GM19328 (cell line): ENCODE measurements at regions not wholly inside any gene's neighbourhood (a gene's known extent, or its start where the extent isn't known, plus 50 kb on each side); places are given as distances from the start of the nearest gene placed in this dataset.
"Not testable (repeated sequence)": the region's sequence is repeated elsewhere in the genome, so short reads cannot be mapped to it uniquely, and the experiment has no call there.

Source experiments
- ATAC-seq: cut with Tn5 transposase; IDR thresholded peaks from one replicate; pipeline ENCODE4 v1.9.1; 2021; ENCODE audit warnings: mild to moderate bottlenecking, moderate library complexity; ENCODE audit not compliant: unreplicated experiment

GRCh38 chr13:84816567-84817105 lies 934.4 kb upstream of the SLITRK1 start:
- no peak for ATAC-seq

DNA sequence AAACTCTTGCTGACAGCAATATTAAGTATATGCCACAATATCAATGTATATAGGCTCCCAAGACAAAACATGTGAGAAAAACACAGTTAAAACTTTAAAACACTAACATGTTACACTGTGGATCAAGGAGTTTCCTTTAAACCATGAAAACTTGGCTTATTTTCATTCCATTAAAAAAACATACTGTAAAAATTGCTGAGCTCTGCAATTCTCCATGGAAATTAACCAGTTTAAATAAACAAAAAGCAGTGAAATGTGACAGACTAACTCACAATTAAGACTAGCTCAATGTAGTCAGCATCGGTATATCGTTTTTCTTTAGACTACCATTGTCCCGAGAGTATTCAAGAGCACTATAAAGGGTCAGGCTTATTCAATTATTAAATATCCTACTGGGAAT lies 930.5 kb upstream of the SLITRK1 start:
- ATAC-seq, result no peak

DNA sequence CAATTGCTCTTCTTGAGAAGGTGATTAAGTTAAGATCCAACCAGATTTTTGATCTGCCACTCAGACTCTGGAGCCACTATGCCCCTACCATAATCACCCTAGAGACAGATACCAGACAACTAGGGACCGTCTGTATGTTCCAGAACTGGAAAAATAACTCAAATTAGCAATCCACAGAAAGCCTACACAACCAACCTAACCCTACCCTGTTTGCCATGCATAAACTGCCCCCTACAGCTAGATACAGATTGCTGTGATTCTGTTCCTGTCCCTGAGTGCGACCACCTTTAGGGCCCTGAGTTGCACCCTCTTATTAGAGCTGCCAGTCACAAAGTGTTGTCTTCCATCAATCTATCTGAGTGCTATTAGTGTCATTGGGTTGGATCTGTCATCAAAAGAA lies 929.8 kb upstream of the SLITRK1 start:
- no peak for ATAC-seq

GRCh38 chr13:84810781-84811180 lies 928.5 kb upstream of the SLITRK1 start:
- no peak for ATAC-seq

DNA sequence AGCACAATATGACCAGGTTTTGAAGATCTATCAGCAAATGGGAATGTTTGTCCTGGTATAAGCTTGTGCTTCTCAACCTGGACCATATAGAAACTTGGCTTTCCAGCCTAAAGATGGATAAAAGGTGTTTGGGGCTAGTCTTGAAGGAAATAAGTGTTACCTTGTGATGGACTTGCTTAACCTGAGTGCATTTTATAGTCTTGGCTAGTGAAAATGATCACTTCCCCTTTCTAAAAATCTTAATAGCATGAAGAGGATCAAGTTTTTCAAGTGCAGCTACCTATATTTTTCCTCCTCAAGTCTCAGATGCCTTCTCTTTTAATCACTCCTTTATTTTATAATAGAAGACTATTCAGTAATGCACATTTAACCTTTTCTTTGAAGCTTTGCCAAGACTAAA lies 919.8 kb upstream of the SLITRK1 start:
- ATAC-seq, result no peak

DNA sequence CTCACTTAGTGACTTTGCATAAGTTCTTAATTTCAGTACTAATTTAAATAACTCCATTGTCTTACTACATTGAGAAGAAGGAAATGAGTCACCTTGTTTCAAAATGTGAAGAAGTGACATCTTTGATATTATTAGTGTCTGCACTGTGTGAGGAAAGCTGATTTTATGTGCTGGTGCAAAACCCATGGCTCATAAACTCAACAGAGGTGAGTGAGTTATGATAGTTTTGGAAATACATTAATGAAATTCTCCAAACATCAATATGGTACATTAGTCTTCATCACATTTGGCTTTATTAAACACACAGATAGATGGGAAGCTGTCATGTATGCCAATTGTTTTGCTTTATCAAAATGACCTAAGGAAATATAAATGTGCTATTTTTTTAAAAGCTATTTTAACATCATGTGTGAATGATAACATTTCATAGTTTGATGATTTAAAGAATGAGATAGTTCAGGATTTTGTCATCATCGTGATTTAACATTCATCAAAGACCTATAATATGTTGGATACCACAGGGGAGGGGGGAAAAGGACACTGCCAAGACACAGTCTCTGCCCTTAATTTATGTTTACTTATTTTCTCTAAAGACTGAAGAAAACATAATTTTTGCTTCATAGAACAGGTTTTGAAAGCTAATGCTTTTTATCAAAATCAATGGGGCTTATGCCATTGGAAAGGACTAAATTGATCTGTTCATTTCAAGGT lies 902.3 kb upstream of the SLITRK1 start:
- no peak for ATAC-seq

GRCh38 chr13:84777316-84777715 lies 895.0 kb upstream of the SLITRK1 start:
- no peak for ATAC-seq

DNA sequence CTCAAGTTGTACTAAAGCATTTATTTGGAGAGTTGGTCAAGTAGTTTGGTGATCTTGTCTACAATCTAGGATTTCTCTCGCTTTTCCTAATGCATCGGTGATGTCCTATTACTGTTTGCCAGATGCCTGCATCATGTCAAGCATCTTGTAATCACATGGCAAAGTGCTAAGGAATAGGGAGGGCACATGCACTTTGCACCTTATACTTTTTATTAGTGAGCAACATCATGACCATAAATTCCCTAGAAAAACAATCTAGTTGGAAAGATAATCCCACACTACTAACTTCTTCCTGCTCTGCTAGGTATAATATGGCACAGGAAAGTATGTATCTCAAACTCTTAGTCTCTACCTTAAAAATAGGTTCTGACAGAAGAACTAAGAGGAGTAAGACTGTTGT lies 894.3 kb upstream of the SLITRK1 start:
- no peak for ATAC-seq

GRCh38 chr13:84775920-84776319 lies 893.6 kb upstream of the SLITRK1 start:
- ATAC-seq, result not testable (repeated sequence)

GRCh38 chr13:84774111-84774510 lies 891.8 kb upstream of the SLITRK1 start:
- no peak for ATAC-seq

- no peak for ATAC-seq
Observed at GRCh38 chr13:84760956-84761355, 878.7 kb upstream of the SLITRK1 start.

DNA sequence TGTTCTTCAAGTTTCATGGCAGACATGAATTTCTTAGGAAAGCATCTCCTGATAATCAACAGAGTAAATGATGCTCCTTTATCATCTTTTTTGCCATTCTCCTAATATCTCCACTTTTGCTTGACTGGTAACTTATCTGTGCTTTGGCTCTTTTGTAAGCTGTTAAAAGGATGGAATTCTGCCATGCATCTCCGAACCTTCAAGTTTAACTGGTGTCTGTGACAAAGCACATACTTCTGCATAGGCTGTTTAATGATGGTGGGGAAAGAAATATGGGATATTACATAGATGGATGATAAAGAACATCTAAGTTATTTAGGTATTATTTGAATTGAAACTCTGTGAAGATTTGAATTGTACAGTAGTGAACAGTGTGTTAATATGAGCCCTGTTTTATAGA lies 866.9 kb upstream of the SLITRK1 start:
- ATAC-seq, result no peak

GRCh38 chr13:84745051-84745551 lies 862.8 kb upstream of the SLITRK1 start:
- no peak for ATAC-seq

DNA sequence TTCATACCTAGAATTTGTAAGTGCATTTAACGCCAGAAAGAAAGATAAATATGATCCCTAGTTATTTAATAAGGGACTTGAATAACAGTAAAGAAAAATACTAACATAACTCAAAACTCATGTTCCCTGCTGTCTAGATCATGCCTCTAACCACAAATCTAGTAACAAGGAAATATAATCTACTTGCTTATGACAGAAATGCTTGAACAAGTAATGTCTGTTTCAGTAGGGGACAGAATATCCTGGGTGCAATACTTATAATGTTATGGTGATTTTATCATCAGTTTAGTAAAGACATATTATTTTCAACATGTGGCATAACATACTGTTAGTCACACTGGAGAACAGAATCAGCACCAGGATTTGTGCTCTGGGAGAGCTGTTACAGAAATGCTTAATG lies 861.9 kb upstream of the SLITRK1 start:
- no peak for ATAC-seq

GRCh38 chr13:84741253-84741652 lies 859.0 kb upstream of the SLITRK1 start:
- ATAC-seq, result no peak

DNA sequence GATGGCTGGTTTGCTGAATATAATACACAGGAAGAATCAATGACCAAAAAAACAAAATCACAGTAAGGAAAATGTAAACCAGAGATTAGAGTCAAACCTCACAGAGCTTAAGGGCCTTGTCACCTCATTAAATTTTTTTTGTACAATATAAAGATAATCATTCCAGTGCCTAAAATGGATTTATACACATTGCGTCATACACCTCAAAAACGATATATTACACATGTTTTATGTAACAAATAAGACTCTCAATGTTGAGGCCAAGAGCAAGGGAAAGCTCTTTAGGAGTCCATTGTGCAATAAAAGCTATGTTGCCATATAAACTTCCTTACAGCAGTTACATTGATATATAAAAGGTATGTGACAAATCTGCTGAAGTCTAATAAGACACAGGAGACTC lies 856.7 kb upstream of the SLITRK1 start:
- ATAC-seq, result no peak

GRCh38 chr13:84737661-84738060 lies 855.4 kb upstream of the SLITRK1 start:
- ATAC-seq, result no peak

DNA sequence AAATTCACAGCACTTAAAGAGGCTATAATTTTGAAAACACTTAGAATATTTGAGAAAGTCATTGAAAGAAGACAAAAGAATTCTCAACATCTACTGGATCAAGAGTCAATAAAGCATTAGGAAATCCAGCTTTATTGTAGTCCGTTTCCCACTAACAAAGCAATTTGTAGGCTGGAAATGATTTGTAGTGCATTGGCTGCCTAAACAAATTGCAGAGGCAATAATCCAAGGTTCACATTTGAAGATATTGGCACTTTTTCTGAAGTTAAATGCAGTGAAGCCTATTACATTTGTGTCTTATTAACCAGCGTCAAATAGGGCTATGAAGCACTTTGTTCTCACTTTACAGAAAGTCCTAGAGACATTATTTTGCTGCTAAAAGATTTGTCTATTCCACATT lies 848.1 kb upstream of the SLITRK1 start:
- ATAC-seq, result no peak

DNA sequence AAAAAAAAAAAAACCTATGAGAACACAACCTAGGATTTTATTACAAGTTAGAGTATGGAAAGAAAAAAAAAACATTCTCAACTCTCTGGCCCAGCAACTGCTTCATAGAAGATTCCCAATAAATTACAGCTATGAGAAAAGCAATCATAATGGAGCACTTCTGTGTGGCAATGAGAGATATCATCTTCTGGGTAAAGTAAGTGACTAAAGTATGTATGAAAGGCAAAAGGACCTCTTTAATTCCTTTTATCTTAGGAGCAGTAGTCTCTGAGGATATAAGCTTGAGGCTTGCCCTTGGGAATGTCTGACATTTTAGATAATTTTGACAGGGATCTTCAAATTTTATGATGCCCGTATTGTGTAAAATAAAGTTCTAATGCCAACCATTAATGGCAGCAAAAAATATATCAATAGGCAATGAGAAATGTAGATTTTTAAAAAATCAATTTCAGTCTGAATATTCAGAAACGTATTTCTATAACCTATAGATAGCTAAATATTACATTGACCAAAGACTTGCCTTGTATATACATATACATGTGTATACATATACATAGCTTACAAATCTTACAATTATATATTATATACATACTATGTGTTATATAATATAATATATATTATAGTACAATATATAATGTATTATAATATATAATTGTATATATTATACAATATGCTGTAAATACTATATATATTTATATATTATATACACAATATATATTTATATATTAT lies 823.9 kb upstream of the SLITRK1 start:
- ATAC-seq, result no peak

- ATAC-seq, result no peak
Observed at GRCh38 chr13:84702174-84702573, 819.9 kb upstream of the SLITRK1 start.

- ATAC-seq, result not testable (repeated sequence)
Observed at GRCh38 chr13:84697591-84697990, 815.3 kb upstream of the SLITRK1 start.

DNA sequence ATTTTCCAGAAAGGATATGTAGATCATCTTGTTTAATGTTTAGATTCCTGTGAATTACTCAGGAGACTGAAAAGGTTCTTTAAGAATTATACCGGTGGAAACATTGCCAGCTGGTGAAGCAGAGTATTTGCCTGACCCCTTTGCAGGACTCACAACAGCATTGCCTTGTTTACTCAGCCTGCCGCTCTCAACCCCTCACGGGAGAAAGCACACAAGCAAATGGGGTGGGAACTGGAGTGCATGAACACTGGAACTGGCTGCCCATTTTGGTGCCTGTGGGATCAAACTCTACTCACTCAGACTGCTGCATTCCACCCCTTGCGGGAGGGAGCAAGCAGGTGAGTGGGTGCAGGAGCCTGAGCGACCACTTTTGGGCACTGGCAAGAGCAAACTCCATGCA lies 804.7 kb upstream of the SLITRK1 start:
- ATAC-seq, result no peak
